ENCODE measurements at regions not wholly inside any gene's neighbourhood (a gene's known extent, or its start where the extent isn't known, plus 50 kb on each side); places are given as distances from the start of the nearest gene placed in this dataset.

DNA sequence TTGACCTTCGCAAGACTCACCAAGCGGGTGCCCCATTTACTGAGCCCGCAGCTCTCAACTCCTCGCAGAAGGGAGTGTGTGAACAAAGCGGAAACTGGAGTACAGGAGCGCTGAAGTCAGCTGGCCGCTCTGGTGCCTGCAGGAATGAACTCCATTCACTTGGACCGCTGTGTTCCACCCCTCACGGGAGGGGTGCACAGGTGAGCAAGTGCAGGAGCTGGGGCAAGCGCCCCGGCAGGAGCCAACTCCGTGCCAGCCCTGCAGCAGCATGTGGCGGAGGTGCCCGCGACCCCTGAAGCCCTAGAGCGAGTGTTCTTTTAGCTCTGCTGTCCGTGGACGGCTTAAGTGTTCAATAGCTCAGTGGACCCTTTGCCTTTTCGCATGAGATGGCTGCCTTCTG is 471.6 kb upstream of the ADGRL4 start:
- TF ChIP-seq EZH2 (IDR thresholded peaks at IDR 0.05; ENCODE audit: insufficient read depth, poor library complexity, severe bottlenecking) (no peak), EZH2phosphoT487 (IDR thresholded peaks at IDR 0.05; ENCODE audit: insufficient read depth, low read depth) (no peak)

All from GM23248 (cell line).